NB4 (cell line): ENCODE measurements at regions not wholly inside any gene's neighbourhood (a gene's known extent, or its start where the extent isn't known, plus 50 kb on each side); places are given as distances from the start of the nearest gene placed in this dataset.

ENCODE experiments used
- DNase-seq: peaks from one replicate; pipeline ENCODE4 v3.0.0; 2010; ENCODE audit warnings: low read depth
- H3K4me3 ChIP-seq: one replicate; pipeline ENCODE4 v1.5.1; 2011; ENCODE audit warnings: mild to moderate bottlenecking, low read depth, low read length, moderate library complexity
- MYC ChIP-seq: IDR thresholded peaks from 2 replicates; pipeline ENCODE4 v1.6.1; 2011; ENCODE audit warnings: low read depth, low read length
- POLR2A ChIP-seq: IDR thresholded peaks from 2 replicates; pipeline ENCODE4 v1.6.1; 2011; ENCODE audit warnings: mild to moderate bottlenecking; ENCODE audit not compliant: insufficient read length; ENCODE audit errors: extremely low read depth
- TF ChIP-seq, protein P1 (sequence below): IDR thresholded peaks from one replicate; pipeline ENCODE4 v1.5.1; 2012; ENCODE audit warnings: low read depth, low read length
- TF ChIP-seq, protein P2 (sequence below): IDR thresholded peaks from 2 replicates; pipeline ENCODE4 v1.6.1; 2011; ENCODE audit warnings: low read depth, low read length

DNA sequence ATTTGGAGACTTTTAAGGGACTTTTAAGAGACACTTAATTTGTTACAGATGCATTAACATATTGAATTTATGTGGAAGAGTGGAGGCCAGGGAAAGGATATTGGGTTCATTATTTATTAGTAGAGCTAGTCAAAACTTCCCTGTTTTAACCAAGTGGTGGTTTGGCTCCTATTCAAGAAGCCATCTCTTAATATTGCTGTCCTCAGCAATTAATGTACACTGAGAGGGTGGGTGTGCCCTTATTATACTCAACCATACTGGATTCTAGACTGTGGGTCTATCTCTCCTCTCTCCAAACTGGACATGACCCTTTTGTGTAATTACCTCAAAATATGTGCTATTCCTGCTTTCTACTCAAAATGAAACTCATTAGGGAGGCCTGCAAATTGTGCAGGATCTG lies 398.7 kb upstream of the DDHD1 start:
- DNase-seq: no peak
- H3K4me3 ChIP-seq: no peak overlapping the region
- no peak for TF ChIP-seq MYC
- TF ChIP-seq, protein P1, sequence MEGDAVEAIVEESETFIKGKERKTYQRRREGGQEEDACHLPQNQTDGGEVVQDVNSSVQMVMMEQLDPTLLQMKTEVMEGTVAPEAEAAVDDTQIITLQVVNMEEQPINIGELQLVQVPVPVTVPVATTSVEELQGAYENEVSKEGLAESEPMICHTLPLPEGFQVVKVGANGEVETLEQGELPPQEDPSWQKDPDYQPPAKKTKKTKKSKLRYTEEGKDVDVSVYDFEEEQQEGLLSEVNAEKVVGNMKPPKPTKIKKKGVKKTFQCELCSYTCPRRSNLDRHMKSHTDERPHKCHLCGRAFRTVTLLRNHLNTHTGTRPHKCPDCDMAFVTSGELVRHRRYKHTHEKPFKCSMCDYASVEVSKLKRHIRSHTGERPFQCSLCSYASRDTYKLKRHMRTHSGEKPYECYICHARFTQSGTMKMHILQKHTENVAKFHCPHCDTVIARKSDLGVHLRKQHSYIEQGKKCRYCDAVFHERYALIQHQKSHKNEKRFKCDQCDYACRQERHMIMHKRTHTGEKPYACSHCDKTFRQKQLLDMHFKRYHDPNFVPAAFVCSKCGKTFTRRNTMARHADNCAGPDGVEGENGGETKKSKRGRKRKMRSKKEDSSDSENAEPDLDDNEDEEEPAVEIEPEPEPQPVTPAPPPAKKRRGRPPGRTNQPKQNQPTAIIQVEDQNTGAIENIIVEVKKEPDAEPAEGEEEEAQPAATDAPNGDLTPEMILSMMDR: no peak
- TF ChIP-seq, protein P2, sequence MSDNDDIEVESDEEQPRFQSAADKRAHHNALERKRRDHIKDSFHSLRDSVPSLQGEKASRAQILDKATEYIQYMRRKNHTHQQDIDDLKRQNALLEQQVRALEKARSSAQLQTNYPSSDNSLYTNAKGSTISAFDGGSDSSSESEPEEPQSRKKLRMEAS: no peak
- no peak for TF ChIP-seq POLR2A

DNA sequence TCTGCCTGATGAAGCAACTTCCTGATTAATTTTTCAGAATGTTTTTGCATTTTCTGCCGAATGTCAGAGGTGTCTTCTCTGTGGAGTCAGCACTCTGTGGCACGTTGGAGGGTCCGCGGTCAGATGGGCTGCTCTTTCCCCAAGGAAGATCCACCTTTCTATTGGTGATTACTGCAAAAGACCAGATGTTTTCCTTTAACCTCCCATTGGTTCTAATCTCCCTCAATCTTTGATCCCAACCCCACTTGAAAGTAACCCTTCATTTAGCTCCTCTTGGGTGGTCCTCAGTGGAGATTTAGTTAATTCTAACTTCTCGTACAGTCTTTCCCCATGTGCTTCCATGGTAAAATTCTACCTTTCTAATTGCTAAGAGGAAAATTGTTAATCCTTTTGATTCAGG lies 397.7 kb upstream of the DDHD1 start:
- TF ChIP-seq POLR2A (no peak), MYC (no peak)
- TF ChIP-seq, protein P2: no peak
- TF ChIP-seq, protein P1: no peak
- no peak for DNase-seq
- no peak overlapping the region for H3K4me3 ChIP-seq

DNA sequence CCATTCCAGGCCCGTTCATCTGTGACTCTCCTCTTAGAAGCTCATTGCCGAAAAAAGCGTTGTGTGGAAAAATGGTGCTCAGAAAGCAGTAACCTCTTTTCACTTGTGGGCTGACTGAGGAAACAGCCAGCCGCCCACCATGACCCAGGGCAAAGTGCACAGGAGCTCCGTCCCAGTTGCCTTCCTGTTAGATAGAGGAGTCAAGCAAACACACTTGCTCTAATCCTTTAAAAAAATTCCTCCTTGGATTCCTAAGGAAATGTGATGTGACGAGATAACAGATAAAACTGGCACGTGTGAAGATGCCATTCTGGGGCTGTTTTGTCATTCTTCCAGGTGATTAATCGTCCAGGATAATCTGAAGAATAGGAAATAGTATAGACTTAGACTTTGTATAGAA lies 396.8 kb upstream of the DDHD1 start:
- no peak for DNase-seq
- no peak overlapping the region for H3K4me3 ChIP-seq
- TF ChIP-seq MYC (no peak), POLR2A (no peak)
- TF ChIP-seq, protein P1: no peak
- TF ChIP-seq, protein P2: no peak

DNA sequence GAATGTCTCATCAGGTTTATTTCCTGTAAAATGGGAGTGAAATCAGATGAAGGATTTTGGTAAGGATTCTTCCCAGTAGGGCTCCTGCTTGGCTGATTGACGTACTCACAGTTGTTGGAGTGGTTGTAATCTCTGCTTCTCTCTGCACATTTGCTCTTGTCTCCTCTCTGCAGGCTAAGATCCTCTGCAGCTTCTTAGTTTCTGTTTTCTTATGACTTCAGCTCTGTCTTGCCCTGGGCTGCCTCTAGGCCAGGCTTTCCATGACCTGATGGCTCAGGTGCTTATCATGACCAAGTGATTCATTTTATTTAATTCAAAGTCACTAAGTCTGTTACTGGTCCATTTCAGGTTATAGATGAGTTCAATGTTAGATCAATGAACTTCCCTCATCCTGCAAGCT lies 394.5 kb upstream of the DDHD1 start:
- no peak for DNase-seq
- no peak for TF ChIP-seq MYC
- H3K4me3 ChIP-seq: no peak overlapping the region

DNA sequence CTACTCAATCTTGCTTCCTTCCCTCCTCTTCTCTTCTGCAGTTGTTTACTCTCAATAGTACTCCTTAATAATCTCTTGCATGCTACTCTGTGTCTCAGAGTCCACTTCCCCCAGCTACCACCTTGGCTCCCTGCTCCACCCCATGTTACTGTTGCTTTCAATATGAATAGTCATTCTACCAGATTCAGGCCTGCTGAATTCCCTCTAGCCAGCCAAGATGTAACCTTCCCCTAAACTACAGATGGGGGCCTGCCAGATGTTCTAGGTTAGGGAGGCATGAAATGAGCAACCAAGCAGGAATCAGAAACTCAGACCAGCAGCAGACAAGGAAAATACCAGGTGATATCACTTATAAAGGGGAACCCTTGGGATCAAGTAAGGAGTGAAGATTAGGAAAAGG lies 392.1 kb upstream of the DDHD1 start:
- DNase-seq: no peak
- TF ChIP-seq, protein P2: no peak
- no peak for TF ChIP-seq POLR2A
- TF ChIP-seq, protein P1: no peak
- TF ChIP-seq MYC: no peak
- no peak overlapping the region for H3K4me3 ChIP-seq

DNA sequence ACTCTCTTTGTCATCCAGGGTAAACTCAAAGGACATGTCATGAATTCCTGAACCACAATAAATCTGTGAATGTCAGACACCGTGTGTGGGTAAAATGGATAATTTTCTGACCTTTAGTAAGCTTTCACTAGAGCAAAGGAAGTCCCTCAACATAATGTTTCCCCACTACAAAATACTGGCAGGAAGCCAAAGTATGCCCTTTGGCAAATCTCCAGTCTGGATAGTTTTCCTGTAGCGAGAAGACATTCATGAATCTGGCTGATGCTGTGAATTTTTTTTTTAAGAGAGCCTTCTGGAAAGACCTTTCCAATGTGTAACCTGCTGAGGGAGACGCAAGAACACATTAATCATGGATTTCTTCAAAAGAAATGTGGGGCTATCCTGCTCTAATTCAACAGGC lies 389.6 kb upstream of the DDHD1 start:
- H3K4me3 ChIP-seq: no peak overlapping the region
- DNase-seq: no peak

More for the DNA sequence above, 389.6 kb upstream of the DDHD1 start:
- TF ChIP-seq, protein P2: no peak
- TF ChIP-seq MYC (no peak), POLR2A (no peak)
- TF ChIP-seq, protein P1: no peak
